Umbilical cord (tissue), 1 donor: ENCODE measurements at regions not wholly inside any gene's neighbourhood (a gene's known extent, or its start where the extent isn't known, plus 50 kb on each side); places are given as distances from the start of the nearest gene placed in this dataset.
"Not testable (repeated sequence)": the region's sequence is repeated elsewhere in the genome, so short reads cannot be mapped to it uniquely, and the experiment has no call there.

ENCODE experiments used
- DNase-seq: peaks from one replicate; pipeline ENCODE4 v3.0.0-alpha.2; 2015; ENCODE audit warnings: low spot score

- peak; percentile 47 for DNase-seq
Observed at GRCh38 chrY:16486696-16487215, 1393.3 kb downstream of the CDY2B start.

- peak; percentile 50 for DNase-seq
Observed at GRCh38 chrY:16480031-16480430, 1400.0 kb downstream of the CDY2B start.

- DNase-seq, result no peak
Observed at GRCh38 chrY:16474053-16474452, 1406.0 kb downstream of the CDY2B start.

GRCh38 chrY:16454799-16455198, 1425.2 kb downstream of the CDY2B start:
- no peak for DNase-seq

GRCh38 chrY:16446152-16446551, 1433.9 kb downstream of the CDY2B start:
- no peak for DNase-seq

- not testable (repeated sequence) for DNase-seq
Observed at GRCh38 chrY:16409206-16409923, 1470.7 kb downstream of the CDY2B start.

- DNase-seq, result not testable (repeated sequence)
Observed at GRCh38 chrY:16379458-16379857, 1500.6 kb downstream of the CDY2B start.

- not testable (repeated sequence) for DNase-seq
Observed at GRCh38 chrY:16341592-16341991, 1538.4 kb downstream of the CDY2B start.

GRCh38 chrY:16330032-16330758, 1549.8 kb downstream of the CDY2B start:
- not testable (repeated sequence) for DNase-seq

- not testable (repeated sequence) for DNase-seq
Observed at GRCh38 chrY:16329135-16329820, 1550.7 kb downstream of the CDY2B start.
